ENCODE measurements at regions not wholly inside any gene's neighbourhood (a gene's known extent, or its start where the extent isn't known, plus 50 kb on each side); places are given as distances from the start of the nearest gene placed in this dataset.
"Not testable (repeated sequence)": the region's sequence is repeated elsewhere in the genome, so short reads cannot be mapped to it uniquely, and the experiment has no call there.

- not testable (repeated sequence) for H3K27me3 ChIP-seq (ENCODE audit: low read depth, low read length); H3K27ac ChIP-seq (ENCODE audit: low read length); H3K4me3 ChIP-seq (ENCODE audit: low read depth in 1 of 2, low read length in 2 of 2); H3K4me1 ChIP-seq (ENCODE audit: control insufficient read depth in 1 of 2, insufficient read depth in 2 of 2, low read length in 2 of 2); H3K9me3 ChIP-seq (ENCODE audit: control insufficient read depth in 1 of 2, low read length in 2 of 2); H3K36me3 ChIP-seq (ENCODE audit: control insufficient read depth in 1 of 2, insufficient read depth in 2 of 2, low read length in 2 of 2)
These were observed 5507.7 kb upstream of the TPTE start for GRCh38 chr21:5013455-5014304.

- not testable (repeated sequence) for H3K27ac ChIP-seq (ENCODE audit: low read length); H3K27me3 ChIP-seq (ENCODE audit: low read depth, low read length); H3K4me3 ChIP-seq (ENCODE audit: low read depth in 1 of 2, low read length in 2 of 2); H3K9me3 ChIP-seq (ENCODE audit: control insufficient read depth in 1 of 2, low read length in 2 of 2); H3K36me3 ChIP-seq (ENCODE audit: control insufficient read depth in 1 of 2, insufficient read depth in 2 of 2, low read length in 2 of 2); H3K4me1 ChIP-seq (ENCODE audit: control insufficient read depth in 1 of 2, insufficient read depth in 2 of 2, low read length in 2 of 2)
These were observed 5506.2 kb upstream of the TPTE start for GRCh38 chr21:5015187-5015586.

- not testable (repeated sequence) for H3K4me3 ChIP-seq (ENCODE audit: low read depth in 1 of 2, low read length in 2 of 2); H3K4me1 ChIP-seq (ENCODE audit: control insufficient read depth in 1 of 2, insufficient read depth in 2 of 2, low read length in 2 of 2); H3K27me3 ChIP-seq (ENCODE audit: low read depth, low read length); H3K27ac ChIP-seq (ENCODE audit: low read length); H3K36me3 ChIP-seq (ENCODE audit: control insufficient read depth in 1 of 2, insufficient read depth in 2 of 2, low read length in 2 of 2); H3K9me3 ChIP-seq (ENCODE audit: control insufficient read depth in 1 of 2, low read length in 2 of 2)
These were observed 5502.3 kb upstream of the TPTE start for GRCh38 chr21:5019120-5019519.

GRCh38 chr21:5021815-5022214 lies 5499.6 kb upstream of the TPTE start:
- H3K4me1 ChIP-seq (ENCODE audit: control insufficient read depth in 1 of 2, insufficient read depth in 2 of 2, low read length in 2 of 2); H3K4me3 ChIP-seq (ENCODE audit: low read depth in 1 of 2, low read length in 2 of 2); H3K27me3 ChIP-seq (ENCODE audit: low read depth, low read length); H3K9me3 ChIP-seq (ENCODE audit: control insufficient read depth in 1 of 2, low read length in 2 of 2); H3K27ac ChIP-seq (ENCODE audit: low read length); H3K36me3 ChIP-seq (ENCODE audit: control insufficient read depth in 1 of 2, insufficient read depth in 2 of 2, low read length in 2 of 2): not testable (repeated sequence)

GRCh38 chr21:5022254-5022653 lies 5499.1 kb upstream of the TPTE start:
- H3K27ac ChIP-seq (ENCODE audit: low read length); H3K4me3 ChIP-seq (ENCODE audit: low read depth in 1 of 2, low read length in 2 of 2); H3K9me3 ChIP-seq (ENCODE audit: control insufficient read depth in 1 of 2, low read length in 2 of 2); H3K36me3 ChIP-seq (ENCODE audit: control insufficient read depth in 1 of 2, insufficient read depth in 2 of 2, low read length in 2 of 2); H3K27me3 ChIP-seq (ENCODE audit: low read depth, low read length); H3K4me1 ChIP-seq (ENCODE audit: control insufficient read depth in 1 of 2, insufficient read depth in 2 of 2, low read length in 2 of 2): not testable (repeated sequence)

GRCh38 chr21:5022748-5023147 lies 5498.6 kb upstream of the TPTE start:
- not testable (repeated sequence) for H3K27ac ChIP-seq (ENCODE audit: low read length); H3K4me1 ChIP-seq (ENCODE audit: control insufficient read depth in 1 of 2, insufficient read depth in 2 of 2, low read length in 2 of 2); H3K36me3 ChIP-seq (ENCODE audit: control insufficient read depth in 1 of 2, insufficient read depth in 2 of 2, low read length in 2 of 2); H3K27me3 ChIP-seq (ENCODE audit: low read depth, low read length); H3K4me3 ChIP-seq (ENCODE audit: low read depth in 1 of 2, low read length in 2 of 2); H3K9me3 ChIP-seq (ENCODE audit: control insufficient read depth in 1 of 2, low read length in 2 of 2)

GRCh38 chr21:5035147-5035546 lies 5486.2 kb upstream of the TPTE start:
- not testable (repeated sequence) for H3K4me1 ChIP-seq (ENCODE audit: control insufficient read depth in 1 of 2, insufficient read depth in 2 of 2, low read length in 2 of 2); H3K27ac ChIP-seq (ENCODE audit: low read length); H3K27me3 ChIP-seq (ENCODE audit: low read depth, low read length); H3K4me3 ChIP-seq (ENCODE audit: low read depth in 1 of 2, low read length in 2 of 2); H3K36me3 ChIP-seq (ENCODE audit: control insufficient read depth in 1 of 2, insufficient read depth in 2 of 2, low read length in 2 of 2); H3K9me3 ChIP-seq (ENCODE audit: control insufficient read depth in 1 of 2, low read length in 2 of 2)

- not testable (repeated sequence) for H3K27ac ChIP-seq (ENCODE audit: low read length); H3K9me3 ChIP-seq (ENCODE audit: control insufficient read depth in 1 of 2, low read length in 2 of 2); H3K4me3 ChIP-seq (ENCODE audit: low read depth in 1 of 2, low read length in 2 of 2); H3K27me3 ChIP-seq (ENCODE audit: low read depth, low read length); H3K36me3 ChIP-seq (ENCODE audit: control insufficient read depth in 1 of 2, insufficient read depth in 2 of 2, low read length in 2 of 2); H3K4me1 ChIP-seq (ENCODE audit: control insufficient read depth in 1 of 2, insufficient read depth in 2 of 2, low read length in 2 of 2)
These were observed 5485.8 kb upstream of the TPTE start for GRCh38 chr21:5035587-5035986.

GRCh38 chr21:5037606-5038331 lies 5483.6 kb upstream of the TPTE start:
- not testable (repeated sequence) for H3K4me1 ChIP-seq (ENCODE audit: control insufficient read depth in 1 of 2, insufficient read depth in 2 of 2, low read length in 2 of 2); H3K36me3 ChIP-seq (ENCODE audit: control insufficient read depth in 1 of 2, insufficient read depth in 2 of 2, low read length in 2 of 2); H3K27me3 ChIP-seq (ENCODE audit: low read depth, low read length); H3K27ac ChIP-seq (ENCODE audit: low read length); H3K9me3 ChIP-seq (ENCODE audit: control insufficient read depth in 1 of 2, low read length in 2 of 2); H3K4me3 ChIP-seq (ENCODE audit: low read depth in 1 of 2, low read length in 2 of 2)

GRCh38 chr21:5039926-5040325 lies 5481.5 kb upstream of the TPTE start:
- H3K27me3 ChIP-seq (ENCODE audit: low read depth, low read length); H3K4me1 ChIP-seq (ENCODE audit: control insufficient read depth in 1 of 2, insufficient read depth in 2 of 2, low read length in 2 of 2); H3K27ac ChIP-seq (ENCODE audit: low read length); H3K36me3 ChIP-seq (ENCODE audit: control insufficient read depth in 1 of 2, insufficient read depth in 2 of 2, low read length in 2 of 2); H3K9me3 ChIP-seq (ENCODE audit: control insufficient read depth in 1 of 2, low read length in 2 of 2); H3K4me3 ChIP-seq (ENCODE audit: low read depth in 1 of 2, low read length in 2 of 2): not testable (repeated sequence)

- not testable (repeated sequence) for H3K27me3 ChIP-seq (ENCODE audit: low read depth, low read length); H3K4me3 ChIP-seq (ENCODE audit: low read depth in 1 of 2, low read length in 2 of 2); H3K27ac ChIP-seq (ENCODE audit: low read length); H3K9me3 ChIP-seq (ENCODE audit: control insufficient read depth in 1 of 2, low read length in 2 of 2); H3K4me1 ChIP-seq (ENCODE audit: control insufficient read depth in 1 of 2, insufficient read depth in 2 of 2, low read length in 2 of 2); H3K36me3 ChIP-seq (ENCODE audit: control insufficient read depth in 1 of 2, insufficient read depth in 2 of 2, low read length in 2 of 2)
These were observed 5478.8 kb upstream of the TPTE start for GRCh38 chr21:5042583-5042982.

GRCh38 chr21:5044812-5045211 lies 5476.6 kb upstream of the TPTE start:
- not testable (repeated sequence) for H3K4me3 ChIP-seq (ENCODE audit: low read depth in 1 of 2, low read length in 2 of 2); H3K4me1 ChIP-seq (ENCODE audit: control insufficient read depth in 1 of 2, insufficient read depth in 2 of 2, low read length in 2 of 2); H3K36me3 ChIP-seq (ENCODE audit: control insufficient read depth in 1 of 2, insufficient read depth in 2 of 2, low read length in 2 of 2); H3K9me3 ChIP-seq (ENCODE audit: control insufficient read depth in 1 of 2, low read length in 2 of 2); H3K27me3 ChIP-seq (ENCODE audit: low read depth, low read length); H3K27ac ChIP-seq (ENCODE audit: low read length)

All from muscle layer of duodenum (tissue), 2 donors.